Body of pancreas (tissue), 4 donors: ENCODE measurements at regions not wholly inside any gene's neighbourhood (a gene's known extent, or its start where the extent isn't known, plus 50 kb on each side); places are given as distances from the start of the nearest gene placed in this dataset.

Experiments used
- POLR2A ChIP-seq, 3 donors: fragments of 450-650 bp; IDR thresholded peaks; one replicate each; pipeline ENCODE4 v1.6.1; 2016; ENCODE audit warnings: antibody characterized with exemption in 3 of 3, mild to moderate bottlenecking in 2 of 3
- TF ChIP-seq, protein P1 (sequence below), 7 experiments: fragments of 450-650 bp in 4 of 7; fragments of 200-600 bp in 3 of 7; sonication (generic) in 3 of 7; IDR thresholded peaks; one replicate each; pipeline ENCODE4 v1.5.1; 2016 to 2019; ENCODE audit warnings: antibody characterized with exemption in 7 of 7

DNA sequence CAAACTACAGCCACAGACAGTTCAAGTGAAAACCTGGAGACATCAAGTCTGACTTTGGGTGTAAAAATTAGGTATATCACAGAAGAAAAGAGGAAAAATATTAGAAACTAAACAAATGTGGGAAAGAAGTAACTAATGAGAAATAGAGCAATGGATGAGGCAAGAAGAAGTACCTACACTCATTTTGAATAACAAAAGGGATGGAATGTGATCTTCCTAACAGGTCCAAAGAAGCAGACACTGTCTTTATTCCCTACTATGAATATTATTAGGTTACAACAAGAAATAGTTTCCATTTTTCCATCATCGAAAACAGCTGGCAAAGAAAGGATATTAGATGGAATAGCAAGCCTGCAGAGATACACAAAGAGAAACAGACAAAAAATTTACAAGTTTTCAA is 486.3 kb upstream of the FSHR start:
- TF ChIP-seq, protein P1, sequence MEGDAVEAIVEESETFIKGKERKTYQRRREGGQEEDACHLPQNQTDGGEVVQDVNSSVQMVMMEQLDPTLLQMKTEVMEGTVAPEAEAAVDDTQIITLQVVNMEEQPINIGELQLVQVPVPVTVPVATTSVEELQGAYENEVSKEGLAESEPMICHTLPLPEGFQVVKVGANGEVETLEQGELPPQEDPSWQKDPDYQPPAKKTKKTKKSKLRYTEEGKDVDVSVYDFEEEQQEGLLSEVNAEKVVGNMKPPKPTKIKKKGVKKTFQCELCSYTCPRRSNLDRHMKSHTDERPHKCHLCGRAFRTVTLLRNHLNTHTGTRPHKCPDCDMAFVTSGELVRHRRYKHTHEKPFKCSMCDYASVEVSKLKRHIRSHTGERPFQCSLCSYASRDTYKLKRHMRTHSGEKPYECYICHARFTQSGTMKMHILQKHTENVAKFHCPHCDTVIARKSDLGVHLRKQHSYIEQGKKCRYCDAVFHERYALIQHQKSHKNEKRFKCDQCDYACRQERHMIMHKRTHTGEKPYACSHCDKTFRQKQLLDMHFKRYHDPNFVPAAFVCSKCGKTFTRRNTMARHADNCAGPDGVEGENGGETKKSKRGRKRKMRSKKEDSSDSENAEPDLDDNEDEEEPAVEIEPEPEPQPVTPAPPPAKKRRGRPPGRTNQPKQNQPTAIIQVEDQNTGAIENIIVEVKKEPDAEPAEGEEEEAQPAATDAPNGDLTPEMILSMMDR (IDR thresholded peaks at IDR 0.05): no peak
- TF ChIP-seq POLR2A (IDR thresholded peaks at IDR 0.05): no peak
